Type B pancreatic cell (in vitro differentiated cells): ENCODE measurements at regions not wholly inside any gene's neighbourhood (a gene's known extent, or its start where the extent isn't known, plus 50 kb on each side); places are given as distances from the start of the nearest gene placed in this dataset.

Experiments
- DNase-seq: peaks from one replicate; pipeline ENCODE4 v3.0.0; 2021; ENCODE audit warnings: mixed read lengths; ENCODE audit not compliant: unreplicated experiment; ENCODE audit errors: extremely low spot score
- H3K27ac Mint-ChIP-seq: 2 replicates; pipeline ENCODE4 v1.8.0; 2021; ENCODE audit warnings: mild to moderate bottlenecking, mixed read lengths
- H3K27me3 Mint-ChIP-seq: 2 replicates; pipeline ENCODE4 v1.8.0; 2021; ENCODE audit warnings: mixed read lengths
- H3K36me3 Mint-ChIP-seq: 2 replicates; pipeline ENCODE4 v1.8.0; 2021; ENCODE audit warnings: mixed read lengths
- H3K4me1 Mint-ChIP-seq: one replicate; pipeline ENCODE4 v1.8.0; 2021; ENCODE audit warnings: mixed read lengths; ENCODE audit not compliant: unreplicated experiment
- H3K4me3 Mint-ChIP-seq: 2 replicates; pipeline ENCODE4 v1.8.0; 2021; ENCODE audit warnings: mild to moderate bottlenecking, mixed read lengths
- H3K9me3 Mint-ChIP-seq: 2 replicates; pipeline ENCODE4 v1.8.0; 2021; ENCODE audit warnings: mixed read lengths
- TF ChIP-seq, protein P1 (sequence below): fragments of 200-600 bp; sonication (generic); conservative IDR thresholded peaks from 2 replicates; pipeline ENCODE4 v1.5.0; 2021; ENCODE audit warnings: antibody characterized with exemption, mild to moderate bottlenecking

DNA sequence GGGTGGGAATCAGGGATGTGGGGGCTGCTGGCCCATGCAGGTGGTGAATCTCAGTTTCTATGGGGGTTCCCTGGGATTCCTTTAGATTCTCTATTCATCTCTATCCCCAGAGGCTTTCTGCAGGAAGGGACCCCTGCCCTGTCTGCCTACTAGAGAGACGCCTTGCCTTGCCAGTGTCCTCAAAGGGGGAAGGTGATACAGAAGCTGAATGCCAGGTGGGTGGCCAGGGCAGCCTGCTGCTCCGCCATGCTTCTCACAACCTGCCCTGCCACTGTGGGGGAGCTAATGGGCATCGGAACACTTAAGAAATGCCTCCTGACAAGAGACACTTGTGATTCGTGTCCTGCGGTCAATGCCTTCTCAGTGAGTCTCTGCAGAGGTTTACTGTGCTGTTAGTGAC lies 368.4 kb downstream of the EN1 start:
- TF ChIP-seq, protein P1, sequence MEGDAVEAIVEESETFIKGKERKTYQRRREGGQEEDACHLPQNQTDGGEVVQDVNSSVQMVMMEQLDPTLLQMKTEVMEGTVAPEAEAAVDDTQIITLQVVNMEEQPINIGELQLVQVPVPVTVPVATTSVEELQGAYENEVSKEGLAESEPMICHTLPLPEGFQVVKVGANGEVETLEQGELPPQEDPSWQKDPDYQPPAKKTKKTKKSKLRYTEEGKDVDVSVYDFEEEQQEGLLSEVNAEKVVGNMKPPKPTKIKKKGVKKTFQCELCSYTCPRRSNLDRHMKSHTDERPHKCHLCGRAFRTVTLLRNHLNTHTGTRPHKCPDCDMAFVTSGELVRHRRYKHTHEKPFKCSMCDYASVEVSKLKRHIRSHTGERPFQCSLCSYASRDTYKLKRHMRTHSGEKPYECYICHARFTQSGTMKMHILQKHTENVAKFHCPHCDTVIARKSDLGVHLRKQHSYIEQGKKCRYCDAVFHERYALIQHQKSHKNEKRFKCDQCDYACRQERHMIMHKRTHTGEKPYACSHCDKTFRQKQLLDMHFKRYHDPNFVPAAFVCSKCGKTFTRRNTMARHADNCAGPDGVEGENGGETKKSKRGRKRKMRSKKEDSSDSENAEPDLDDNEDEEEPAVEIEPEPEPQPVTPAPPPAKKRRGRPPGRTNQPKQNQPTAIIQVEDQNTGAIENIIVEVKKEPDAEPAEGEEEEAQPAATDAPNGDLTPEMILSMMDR = no peak
- no peak for DNase-seq
- H3K27ac Mint-ChIP-seq = no peak overlapping the region
- no peaks in the 10 kb centered on the region for H3K36me3 Mint-ChIP-seq
- peaks cover 6% of the 10 kb centered on the region for H3K4me1 Mint-ChIP-seq
- peaks cover 27% of the 10 kb centered on the region for H3K27me3 Mint-ChIP-seq
- H3K9me3 Mint-ChIP-seq = no peaks in the 10 kb centered on the region
- H3K4me3 Mint-ChIP-seq = no peak overlapping the region

DNA sequence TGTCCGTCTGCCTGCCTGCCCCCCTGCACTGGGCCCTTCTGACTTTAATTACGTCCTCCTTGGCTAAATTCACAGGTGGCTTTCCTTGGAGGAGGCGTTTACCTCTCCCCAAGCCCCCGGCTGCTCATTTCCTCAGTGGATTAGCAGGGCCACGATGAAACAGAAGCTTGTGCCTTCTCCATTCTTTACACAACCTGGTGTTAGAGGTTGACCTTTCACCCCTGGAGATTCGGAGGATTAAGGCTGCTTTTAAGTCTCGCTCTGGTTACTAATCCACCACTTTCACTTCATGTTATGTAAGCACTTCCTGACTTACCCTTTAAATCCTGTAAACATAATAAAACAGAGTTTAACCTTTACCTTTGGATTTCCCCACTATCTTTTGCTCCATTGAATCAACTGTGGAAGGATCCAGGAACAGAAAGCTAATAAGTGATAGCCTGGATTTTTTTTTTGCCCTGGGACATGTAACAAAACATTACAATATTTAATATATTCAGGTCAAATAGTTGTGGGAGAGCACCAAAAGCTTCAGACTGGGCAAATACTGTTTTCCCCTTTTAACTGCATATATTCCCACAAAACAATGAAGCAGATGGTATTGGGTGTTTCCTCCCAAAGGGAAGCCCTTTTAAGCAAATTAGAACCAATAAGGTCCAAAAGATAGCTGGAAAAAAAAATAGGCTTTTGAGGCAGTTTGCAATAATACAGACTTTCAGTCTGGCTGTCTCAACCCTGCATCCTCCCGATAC lies 370.2 kb downstream of the EN1 start:
- TF ChIP-seq, protein P1 = no peak
- DNase-seq = no peak
- Mint-ChIP-seq H3K4me3 (no peak overlapping the region), H3K9me3 (no peaks in the 10 kb centered on the region), H3K27ac (no peak overlapping the region), H3K36me3 (no peaks in the 10 kb centered on the region), H3K27me3 (peaks cover 26% of the 10 kb centered on the region), H3K4me1 (peaks cover 10% of the 10 kb centered on the region)

DNA sequence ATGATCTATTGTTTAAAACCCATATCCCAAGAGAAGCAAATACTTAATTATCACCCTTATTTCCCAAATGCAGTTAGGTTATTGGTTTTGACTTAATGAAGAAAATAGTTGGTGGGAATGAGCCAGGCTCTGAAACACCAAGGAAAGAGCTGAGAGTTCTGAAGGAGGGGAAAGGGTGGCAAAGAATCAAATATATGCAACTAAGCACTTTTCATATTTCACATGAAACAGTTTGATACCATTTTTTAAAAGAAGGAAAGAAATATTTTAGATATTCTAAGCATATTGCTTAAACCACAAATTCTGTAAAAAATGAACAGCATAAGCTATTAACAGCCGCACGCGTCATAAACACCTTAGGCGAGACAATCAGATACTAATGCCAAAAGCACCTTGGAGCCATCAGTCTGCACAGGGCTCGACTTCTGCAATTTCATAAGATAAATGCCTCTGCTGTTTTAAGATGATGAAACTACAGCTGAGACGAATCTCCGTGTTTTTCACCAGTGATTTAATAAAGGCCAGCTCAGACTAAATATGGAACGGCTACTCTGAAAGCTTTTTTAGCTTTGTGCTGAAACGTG lies 371.7 kb downstream of the EN1 start:
- DNase-seq = no peak
- H3K4me1 Mint-ChIP-seq = peaks cover 10% of the 10 kb centered on the region
- TF ChIP-seq, protein P1 = no peak
- no peak overlapping the region for H3K27ac Mint-ChIP-seq
- H3K36me3 Mint-ChIP-seq = no peaks in the 10 kb centered on the region
- H3K4me3 Mint-ChIP-seq = no peak overlapping the region
- no peaks in the 10 kb centered on the region for H3K9me3 Mint-ChIP-seq
- peaks cover 19% of the 10 kb centered on the region for H3K27me3 Mint-ChIP-seq

DNA sequence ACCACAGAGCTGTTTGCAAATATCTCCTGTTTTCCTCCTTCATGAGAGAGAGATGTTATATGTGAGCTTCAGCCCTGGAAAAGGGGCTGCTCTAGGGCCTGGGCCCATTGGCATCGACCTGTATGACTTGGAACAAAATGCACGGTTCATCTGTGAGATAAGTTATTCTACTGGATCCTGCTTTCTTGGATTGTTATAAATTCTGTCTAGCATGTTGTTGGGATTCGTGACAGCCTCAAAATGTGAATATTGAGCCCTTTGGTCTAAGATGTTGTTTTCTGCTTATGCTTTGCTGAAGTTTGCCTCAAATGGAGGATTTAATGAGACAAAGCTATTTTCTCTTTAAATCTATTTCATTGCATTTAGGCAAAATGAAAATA lies 372.9 kb downstream of the EN1 start:
- Mint-ChIP-seq H3K36me3 (no peaks in the 10 kb centered on the region), H3K27me3 (peaks cover 28% of the 10 kb centered on the region), H3K4me3 (no peak overlapping the region), H3K4me1 (peaks cover 10% of the 10 kb centered on the region), H3K9me3 (no peaks in the 10 kb centered on the region), H3K27ac (no peak overlapping the region)
- no peak for DNase-seq
- TF ChIP-seq, protein P1 = no peak

DNA sequence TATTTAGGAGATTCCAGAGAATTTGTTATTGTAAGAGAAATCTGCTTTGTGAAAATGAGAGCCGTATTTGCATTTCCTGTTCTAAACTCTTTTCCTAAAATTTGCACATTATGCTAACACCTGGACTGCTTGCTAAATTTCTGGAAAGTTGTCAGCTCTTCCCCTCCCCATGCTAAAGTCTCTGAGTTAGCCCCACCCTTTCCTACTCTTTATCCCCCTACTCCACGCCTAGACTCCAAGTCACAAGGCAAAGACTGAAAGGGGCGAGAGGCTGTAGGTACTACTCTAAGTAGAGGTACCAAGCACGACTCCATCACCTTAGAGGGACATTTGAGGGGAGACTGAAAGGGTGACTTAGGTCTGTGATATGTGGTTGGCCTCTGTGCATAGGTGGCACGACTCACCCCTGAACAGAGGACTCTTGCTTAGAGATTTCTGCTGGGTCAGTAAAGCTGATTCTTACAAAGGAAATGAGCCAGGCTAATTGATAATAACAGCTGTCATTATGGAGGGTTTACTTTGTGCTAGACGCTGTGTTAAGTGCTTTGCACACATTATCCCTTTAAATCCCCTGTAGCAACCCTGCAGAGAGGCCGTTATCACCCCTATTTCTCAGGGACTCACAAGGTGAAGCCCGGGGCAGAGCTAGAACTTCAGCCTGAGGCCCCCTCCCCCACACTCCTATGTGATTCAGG lies 373.5 kb downstream of the EN1 start:
- DNase-seq = no peak
- peaks cover 10% of the 10 kb centered on the region for H3K4me1 Mint-ChIP-seq
- H3K9me3 Mint-ChIP-seq = no peaks in the 10 kb centered on the region

More for the DNA sequence above, 373.5 kb downstream of the EN1 start:
- H3K27ac Mint-ChIP-seq = no peak overlapping the region
- TF ChIP-seq, protein P1 = no peak
- no peaks in the 10 kb centered on the region for H3K36me3 Mint-ChIP-seq
- H3K27me3 Mint-ChIP-seq = peaks cover 32% of the 10 kb centered on the region
- H3K4me3 Mint-ChIP-seq = no peak overlapping the region
